Liver (tissue), 7 donors: ENCODE measurements at regions not wholly inside any gene's neighbourhood (a gene's known extent, or its start where the extent isn't known, plus 50 kb on each side); places are given as distances from the start of the nearest gene placed in this dataset.

Experiments used
- DNase-seq: peaks from one replicate; pipeline ENCODE4 v3.0.0-alpha.2; 2017; ENCODE audit warnings: low spot score
- H3K27ac ChIP-seq, 2 donors: one replicate each; pipeline ENCODE4 v1.7.0; 2013; ENCODE audit warnings: inconsistent platforms in 2 of 2, low read length in 2 of 2, control low read depth in 1 of 2, low read depth in 1 of 2, mild to moderate bottlenecking in 1 of 2
- H3K27me3 ChIP-seq, 4 donors: one replicate each; pipeline versions ENCODE4 v1.6.1 to v1.7.0; 2013; ENCODE audit warnings: low read length in 3 of 4, inconsistent platforms in 1 of 4, mild to moderate bottlenecking in 1 of 4, moderate library complexity in 1 of 4; ENCODE audit not compliant: control insufficient read depth in 4 of 4, insufficient read depth in 4 of 4
- H3K36me3 ChIP-seq, 4 donors: one replicate each; pipeline versions ENCODE4 v1.6.1 to v1.7.0; 2013; ENCODE audit warnings: low read length in 3 of 4, mild to moderate bottlenecking in 3 of 4, low read depth in 1 of 4, moderate library complexity in 1 of 4; ENCODE audit not compliant: control insufficient read depth in 4 of 4, insufficient read depth in 3 of 4
- H3K4me1 ChIP-seq, 4 donors: one replicate each; pipeline versions ENCODE4 v1.6.1 to v1.7.0; 2013; ENCODE audit warnings: low read length in 3 of 4, mild to moderate bottlenecking in 3 of 4, moderate library complexity in 1 of 4; ENCODE audit not compliant: control insufficient read depth in 4 of 4, insufficient read depth in 4 of 4
- H3K4me3 ChIP-seq, 3 donors: one replicate each; pipeline versions ENCODE4 v1.6.1 to v1.7.0; 2013; ENCODE audit warnings: low read length in 3 of 3, control low read depth in 1 of 3, low read depth in 1 of 3, mild to moderate bottlenecking in 1 of 3
- H3K9ac ChIP-seq, 2 donors: one replicate each; pipeline ENCODE4 v1.7.0; 2013; ENCODE audit warnings: low read length in 2 of 2, mild to moderate bottlenecking in 2 of 2, moderate library complexity in 2 of 2, control low read depth in 1 of 2, low read depth in 1 of 2
- H3K9me3 ChIP-seq, 4 donors: one replicate each; pipeline versions ENCODE4 v1.6.1 to v1.7.0; 2013; ENCODE audit warnings: low read length in 3 of 4; ENCODE audit not compliant: control insufficient read depth in 4 of 4
- EGR1 ChIP-seq, 2 donors: IDR thresholded peaks; 2 replicates each; pipeline ENCODE4 v1.6.1; 2016 to 2018; ENCODE audit warnings: antibody characterized with exemption in 2 of 2, low read depth in 2 of 2
- FOXA1 ChIP-seq: IDR thresholded peaks from 2 replicates; pipeline ENCODE4 v1.6.1; 2016; ENCODE audit warnings: antibody characterized with exemption
- GABPA ChIP-seq, 2 donors: IDR thresholded peaks in 1 of 2; conservative IDR thresholded peaks in 1 of 2; 2 replicates each; pipeline ENCODE4 v1.6.1; 2016; ENCODE audit warnings: antibody characterized with exemption in 2 of 2, mild to moderate bottlenecking in 1 of 2, moderate library complexity in 1 of 2
- HNF4A ChIP-seq, 2 donors: conservative IDR thresholded peaks; 2 replicates each; pipeline ENCODE4 v1.6.1; 2016; ENCODE audit warnings: antibody characterized with exemption in 2 of 2, mild to moderate bottlenecking in 2 of 2
- HNF4G ChIP-seq: IDR thresholded peaks from 2 replicates; pipeline ENCODE4 v1.6.1; 2016; ENCODE audit warnings: antibody characterized with exemption
- JUND ChIP-seq, 2 donors: IDR thresholded peaks; 2 replicates each; pipeline ENCODE4 v1.6.1; 2016; ENCODE audit warnings: antibody characterized with exemption in 2 of 2
- MAX ChIP-seq: IDR thresholded peaks from 2 replicates; pipeline ENCODE4 v1.6.1; 2016; ENCODE audit warnings: antibody characterized with exemption
- NR2F2 ChIP-seq: IDR thresholded peaks from 2 replicates; pipeline ENCODE4 v1.6.1; 2016; ENCODE audit warnings: antibody characterized with exemption
- RAD21 ChIP-seq, 2 donors: IDR thresholded peaks; 2 replicates each; pipeline ENCODE4 v1.6.1; 2016; ENCODE audit warnings: antibody characterized with exemption in 2 of 2, mild to moderate bottlenecking in 2 of 2
- REST ChIP-seq: IDR thresholded peaks from 2 replicates; pipeline ENCODE4 v1.6.1; 2016; ENCODE audit warnings: antibody characterized with exemption, mild to moderate bottlenecking
- RXRA ChIP-seq, 2 donors: IDR thresholded peaks; 2 replicates each; pipeline ENCODE4 v1.6.1; 2017 to 2018; ENCODE audit warnings: antibody characterized with exemption in 2 of 2, mild to moderate bottlenecking in 1 of 2
- SP1 ChIP-seq: IDR thresholded peaks from 2 replicates; pipeline ENCODE4 v1.6.1; 2018; ENCODE audit warnings: antibody characterized with exemption, mild to moderate bottlenecking
- ZBTB33 ChIP-seq: IDR thresholded peaks from 2 replicates; pipeline ENCODE4 v1.6.1; 2016; ENCODE audit warnings: antibody characterized with exemption
- WGBS: extraction: QIAGEN DNeasy Blood & Tissue Kit; methylation state at CpG from one replicate; pipeline ENCODE4 v1.1.7; 2013; 5-methylcytosine and 5-hydroxymethylcytosine counted together
- donor health status: healthy.
- donor health status: healthy.
- donor health status: healthy.
- donor health status: healthy.

- Histone ChIP-seq H3K27ac (no peak overlapping the region), H3K4me1 (no peaks in the 10 kb centered on the region), H3K36me3 (no peaks in the 10 kb centered on the region), H3K9me3 (no peaks in the 10 kb centered on the region), H3K27me3 (no peaks in the 10 kb centered on the region), H3K9ac (no peak overlapping the region), H3K4me3 (no peak overlapping the region)
- no peak for DNase-seq
- TF ChIP-seq GABPA (IDR thresholded peaks at IDR 0.05 in 1 of 2, conservative IDR thresholded peaks at IDR 0.05 in 1 of 2) = no peak
- no peak for TF ChIP-seq REST
- TF ChIP-seq FOXA1 = no peak
- no peak for TF ChIP-seq NR2F2
- TF ChIP-seq HNF4A (conservative IDR thresholded peaks at IDR 0.05) = no peak
- TF ChIP-seq SP1 = no peak
- no peak for TF ChIP-seq RXRA (IDR thresholded peaks at IDR 0.05)
- no peak for TF ChIP-seq RAD21 (IDR thresholded peaks at IDR 0.05)
- 54% methylated on average over 9 of the region's 9 CpGs for WGBS
Observed at GRCh38 chr4:180766944-180767729, 1476.1 kb upstream of the TENM3 start.

- no peak for DNase-seq
- Histone ChIP-seq H3K4me1 (no peaks in the 10 kb centered on the region), H3K27ac (no peak overlapping the region), H3K36me3 (no peaks in the 10 kb centered on the region), H3K4me3 (no peak overlapping the region), H3K27me3 (no peaks in the 10 kb centered on the region), H3K9me3 (no peaks in the 10 kb centered on the region), H3K9ac (no peak overlapping the region)
- TF ChIP-seq RAD21 (IDR thresholded peaks at IDR 0.05) (no peak), ZBTB33 (no peak), JUND (IDR thresholded peaks at IDR 0.05) (no peak), FOXA1 (no peak), EGR1 (IDR thresholded peaks at IDR 0.05; ENCODE audit: low read depth in 2 of 2) (no peak), MAX (no peak), REST (no peak), HNF4G (no peak), RXRA (IDR thresholded peaks at IDR 0.05) (no peak), GABPA (IDR thresholded peaks at IDR 0.05 in 1 of 2, conservative IDR thresholded peaks at IDR 0.05 in 1 of 2) (no peak), HNF4A (conservative IDR thresholded peaks at IDR 0.05) (no peak)
- 66% methylated on average over 3 of the region's 3 CpGs for WGBS
Observed at GRCh38 chr4:180768610-180769009, 1474.6 kb upstream of the TENM3 start.
